ENCODE measurements at regions not wholly inside any gene's neighbourhood (a gene's known extent, or its start where the extent isn't known, plus 50 kb on each side); places are given as distances from the start of the nearest gene placed in this dataset.

- Histone ChIP-seq H3K36me3 (ENCODE audit: low read length) (no peaks in the 10 kb centered on the region), H3K79me2 (ENCODE audit: insufficient read depth, low read length) (no peaks in the 10 kb centered on the region), H3K9me2 (replicated peaks; ENCODE audit: insufficient read depth, low read length) (no peaks in the 10 kb centered on the region), H3K9ac (ENCODE audit: low read length) (no peak overlapping the region), H3K4me2 (ENCODE audit: low read depth, low read length, poor library complexity, severe bottlenecking) (no peak overlapping the region), H3K27ac (ENCODE audit: low read depth, low read length) (no peak overlapping the region), H3K9me3 (ENCODE audit: insufficient read depth, low read length) (no peaks in the 10 kb centered on the region), H2AFZ (ENCODE audit: low read depth, low read length, severe bottlenecking) (no peak overlapping the region), H4K20me1 (ENCODE audit: low read depth, low read length) (no peaks in the 10 kb centered on the region), H3K4me3 (ENCODE audit: insufficient read depth, low read length, poor library complexity, severe bottlenecking) (no peak overlapping the region), H3K27me3 (ENCODE audit: low read length) (no peaks in the 10 kb centered on the region), H3F3A (ENCODE audit: insufficient read depth) (no peaks in the 10 kb centered on the region)
- TF ChIP-seq EZH2phosphoT487 (conservative IDR thresholded peaks at IDR 0.05; ENCODE audit: low read length) (no peak), CTCF (IDR thresholded peaks at IDR 0.05; ENCODE audit: insufficient read depth, low read length, poor library complexity, severe bottlenecking) (no peak)
Measured at GRCh38 chr6:78324213-78324612, 543.1 kb upstream of the IRAK1BP1 start.

GRCh38 chr6:78340755-78341154, 526.6 kb upstream of the IRAK1BP1 start:
- H3K79me2 ChIP-seq (ENCODE audit: insufficient read depth, low read length): no peaks in the 10 kb centered on the region
- H3K9ac ChIP-seq (ENCODE audit: low read length): no peak overlapping the region
- H3F3A ChIP-seq (ENCODE audit: insufficient read depth): no peaks in the 10 kb centered on the region
- H3K27ac ChIP-seq (ENCODE audit: low read depth, low read length): no peak overlapping the region
- no peaks in the 10 kb centered on the region for H3K9me3 ChIP-seq (ENCODE audit: insufficient read depth, low read length)
- H3K36me3 ChIP-seq (ENCODE audit: low read length): no peaks in the 10 kb centered on the region
- no peak overlapping the region for H3K4me3 ChIP-seq (ENCODE audit: insufficient read depth, low read length, poor library complexity, severe bottlenecking)
- no peak for TF ChIP-seq CTCF (IDR thresholded peaks at IDR 0.05; ENCODE audit: insufficient read depth, low read length, poor library complexity, severe bottlenecking)
- no peak for TF ChIP-seq EZH2phosphoT487 (conservative IDR thresholded peaks at IDR 0.05; ENCODE audit: low read length)
- H4K20me1 ChIP-seq (ENCODE audit: low read depth, low read length): no peaks in the 10 kb centered on the region
- H3K4me2 ChIP-seq (ENCODE audit: low read depth, low read length, poor library complexity, severe bottlenecking): no peak overlapping the region
- H3K9me2 ChIP-seq (replicated peaks; ENCODE audit: insufficient read depth, low read length): no peaks in the 10 kb centered on the region
- H2AFZ ChIP-seq (ENCODE audit: low read depth, low read length, severe bottlenecking): no peak overlapping the region
- H3K27me3 ChIP-seq (ENCODE audit: low read length): no peaks in the 10 kb centered on the region

GRCh38 chr6:78345882-78346281, 521.5 kb upstream of the IRAK1BP1 start:
- H3K27me3 ChIP-seq (ENCODE audit: low read length): no peaks in the 10 kb centered on the region
- H3K4me3 ChIP-seq (ENCODE audit: insufficient read depth, low read length, poor library complexity, severe bottlenecking): no peak overlapping the region
- TF ChIP-seq EZH2phosphoT487 (conservative IDR thresholded peaks at IDR 0.05; ENCODE audit: low read length) (no peak), CTCF (IDR thresholded peaks at IDR 0.05; ENCODE audit: insufficient read depth, low read length, poor library complexity, severe bottlenecking) (no peak)
- no peak overlapping the region for H3K27ac ChIP-seq (ENCODE audit: low read depth, low read length)
- no peaks in the 10 kb centered on the region for H3K79me2 ChIP-seq (ENCODE audit: insufficient read depth, low read length)
- H3K4me2 ChIP-seq (ENCODE audit: low read depth, low read length, poor library complexity, severe bottlenecking): no peak overlapping the region
- no peak overlapping the region for H3K9ac ChIP-seq (ENCODE audit: low read length)
- no peaks in the 10 kb centered on the region for H3K9me3 ChIP-seq (ENCODE audit: insufficient read depth, low read length)
- no peak overlapping the region for H2AFZ ChIP-seq (ENCODE audit: low read depth, low read length, severe bottlenecking)
- no peaks in the 10 kb centered on the region for H4K20me1 ChIP-seq (ENCODE audit: low read depth, low read length)
- no peaks in the 10 kb centered on the region for H3K36me3 ChIP-seq (ENCODE audit: low read length)
- H3F3A ChIP-seq (ENCODE audit: insufficient read depth): no peaks in the 10 kb centered on the region
- no peaks in the 10 kb centered on the region for H3K9me2 ChIP-seq (replicated peaks; ENCODE audit: insufficient read depth, low read length)

Measured in SU-DHL-6 (cell line).